AG08395 (cell line): ENCODE measurements at regions not wholly inside any gene's neighbourhood (a gene's known extent, or its start where the extent isn't known, plus 50 kb on each side); places are given as distances from the start of the nearest gene placed in this dataset.

Source experiments
- DNase-seq: peaks from one replicate; pipeline ENCODE4 v3.0.0; 2012; ENCODE audit warnings: mixed read lengths, low spot score

DNA sequence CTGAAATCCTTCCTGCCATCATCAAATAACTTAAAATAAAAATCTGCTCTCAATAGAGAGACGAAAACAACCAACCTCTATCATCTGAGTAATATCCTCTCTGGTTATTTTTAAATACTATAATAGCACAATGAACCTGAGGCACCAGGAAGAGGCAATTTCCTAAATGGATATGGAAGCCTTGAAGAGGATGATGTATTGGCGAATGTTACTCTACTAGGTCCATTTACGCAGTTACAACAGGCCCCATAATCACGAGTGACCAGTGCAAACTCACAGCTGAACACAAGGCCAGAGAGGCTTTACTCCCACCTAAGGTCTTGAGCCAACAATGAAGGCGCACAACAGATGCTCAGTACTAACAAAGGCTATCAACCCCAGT, 678.8 kb upstream of the NR3C2 start:
- DNase-seq = no peak

DNA sequence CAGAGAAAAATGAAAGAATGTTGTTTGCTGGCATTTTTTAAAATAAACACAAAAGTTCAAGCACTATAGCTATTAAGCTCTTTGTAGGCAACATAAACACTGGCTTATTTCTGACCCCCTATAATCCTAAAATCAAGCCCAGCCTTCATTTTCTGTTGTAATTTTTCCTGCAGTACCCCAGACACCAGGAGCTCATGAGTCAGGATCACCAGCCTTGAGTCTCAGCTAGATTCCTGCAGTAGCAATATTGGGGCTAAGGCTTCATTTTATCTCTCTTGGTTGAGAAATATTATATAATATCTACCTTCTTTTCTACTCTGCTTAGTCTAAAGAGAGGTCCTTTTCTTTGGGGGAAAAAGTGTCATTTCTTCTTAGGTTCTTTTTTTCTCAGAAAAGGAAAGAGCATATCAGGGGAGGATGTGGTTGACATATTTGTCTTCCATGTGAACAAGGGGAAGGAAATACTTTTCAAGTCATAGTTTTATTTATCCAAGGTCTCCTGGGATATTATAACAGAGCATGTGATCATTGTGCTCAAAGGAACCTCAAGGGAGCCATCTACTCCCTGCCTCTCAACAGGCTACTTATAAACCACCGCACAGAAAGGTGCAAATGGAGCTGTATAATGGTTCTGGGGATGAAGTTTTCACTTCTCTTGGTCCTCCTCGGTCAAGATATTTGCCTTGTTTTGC, 678.3 kb upstream of the NR3C2 start:
- DNase-seq = peak; percentile 22

DNA sequence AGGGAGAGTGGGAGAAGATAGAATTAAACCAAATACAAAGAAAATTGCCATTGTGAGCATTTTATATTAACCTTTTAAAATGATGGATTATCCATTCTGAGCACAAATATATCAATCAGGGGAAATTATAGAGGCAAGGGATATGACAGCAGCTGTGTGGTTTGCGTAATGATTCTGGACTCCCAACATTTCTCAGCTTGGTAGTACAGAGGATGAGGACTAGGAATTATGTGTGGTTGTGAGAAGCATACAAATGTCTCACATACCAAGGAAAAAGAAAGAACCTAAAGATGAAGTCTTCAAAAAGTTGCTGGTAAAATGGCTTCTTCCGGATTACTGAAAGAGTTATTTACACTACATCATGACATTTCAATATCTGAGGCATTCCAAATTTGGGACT, 674.6 kb upstream of the NR3C2 start:
- DNase-seq = no peak

DNA sequence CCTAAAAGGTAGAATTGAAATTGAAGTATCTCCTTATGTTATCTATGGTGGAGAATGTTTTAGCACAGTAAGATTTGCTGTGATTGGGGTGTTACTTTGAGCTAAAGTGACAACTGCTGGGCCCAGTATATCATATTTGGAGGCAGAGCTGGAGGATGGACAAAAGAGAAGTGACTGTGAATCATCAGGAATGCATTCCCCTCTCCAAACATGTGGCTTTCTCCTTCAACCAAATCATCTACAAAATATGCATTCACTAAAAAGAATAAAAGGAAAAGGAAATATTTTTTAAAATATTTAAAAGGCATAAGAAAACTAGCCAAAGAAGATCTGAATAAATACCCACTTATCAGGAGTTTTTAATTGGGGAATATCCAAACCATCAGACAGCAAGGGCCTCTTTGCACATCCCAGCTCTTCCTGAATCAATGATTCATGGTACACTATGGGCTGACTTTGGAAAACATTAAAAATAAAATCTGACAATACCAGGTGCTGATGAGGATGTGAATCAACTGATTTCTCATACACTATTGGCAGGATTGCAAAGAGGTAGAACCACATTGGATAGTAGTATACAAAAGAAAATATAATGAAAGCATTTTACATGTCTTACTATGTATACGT, 671.7 kb upstream of the NR3C2 start:
- DNase-seq = peak; percentile 79

DNA sequence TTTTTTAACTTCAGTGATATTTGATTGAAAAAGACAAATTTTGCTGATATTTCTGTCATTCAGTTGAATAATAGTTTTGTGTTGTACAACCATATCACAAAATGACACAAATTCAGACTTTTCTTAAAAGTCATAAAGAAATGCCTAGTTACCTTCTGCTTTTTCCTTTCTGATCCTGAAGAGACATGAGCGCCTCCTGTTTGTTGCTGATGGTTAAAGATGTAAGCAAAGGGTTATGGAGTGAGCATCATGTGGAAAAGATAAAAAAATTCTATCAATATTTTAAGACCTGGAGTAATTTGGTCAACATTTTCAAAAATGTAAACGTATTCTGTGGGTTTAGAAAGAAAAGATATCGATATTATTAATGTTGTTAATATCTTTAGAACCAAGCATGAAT, 669.9 kb upstream of the NR3C2 start:
- DNase-seq = no peak

DNA sequence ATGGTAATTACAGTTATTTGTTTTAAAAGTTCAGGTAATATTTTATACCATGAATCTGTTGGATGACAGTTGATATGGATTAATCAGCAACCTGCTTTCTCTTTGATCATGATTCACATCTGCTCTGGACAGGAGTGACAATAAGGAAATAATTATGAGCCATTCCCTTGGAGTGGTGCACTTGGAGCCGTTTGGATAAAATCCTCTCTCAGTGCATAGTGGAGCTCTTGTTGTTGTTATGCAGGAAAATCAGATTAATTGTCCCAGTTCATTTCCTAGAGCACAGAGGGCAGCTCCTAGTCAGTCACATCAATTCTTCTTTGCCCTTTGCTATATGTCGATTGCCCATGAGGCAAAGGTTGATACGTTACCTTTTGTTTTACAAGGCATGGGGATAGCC, 668.3 kb upstream of the NR3C2 start:
- no peak for DNase-seq

DNA sequence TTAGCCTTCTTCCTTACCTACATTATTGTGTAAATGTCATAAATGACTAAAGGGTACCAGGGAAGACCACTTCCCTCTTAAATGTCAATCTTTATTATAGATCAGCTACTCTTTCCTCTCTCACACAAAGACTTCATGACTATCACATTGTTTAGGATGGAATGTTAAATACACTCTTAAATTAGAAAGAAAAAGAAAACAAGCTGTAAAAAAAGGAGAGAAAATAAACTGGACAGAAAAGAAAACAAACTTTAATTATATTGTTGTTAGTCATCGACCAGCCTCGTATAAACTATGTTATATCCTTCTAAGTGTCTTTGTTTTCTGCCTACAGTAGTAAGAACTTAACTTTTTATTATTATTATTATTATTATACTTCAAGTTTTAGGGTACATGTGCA, 666.4 kb upstream of the NR3C2 start:
- DNase-seq = peak; percentile 9

DNA sequence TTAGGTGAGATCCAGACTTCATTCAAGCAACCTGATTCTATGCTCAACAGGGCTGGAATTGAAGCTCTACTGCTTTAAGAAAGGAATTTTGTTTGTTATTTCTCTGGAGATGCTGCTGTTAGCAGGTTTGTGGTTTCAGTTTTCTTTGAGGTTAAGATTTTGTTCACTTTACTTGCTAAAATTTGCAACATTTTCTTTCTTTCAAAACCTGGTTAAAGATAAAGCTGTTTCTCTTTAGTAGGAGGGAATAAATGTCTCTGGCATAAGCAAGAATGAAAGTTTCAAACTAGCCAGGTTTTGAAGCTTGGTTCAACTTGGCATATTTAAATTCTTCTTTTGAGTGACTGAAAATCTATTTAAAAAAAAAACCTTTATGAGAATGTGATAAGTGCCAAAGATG, 660.6 kb upstream of the NR3C2 start:
- DNase-seq = peak; percentile 10

DNA sequence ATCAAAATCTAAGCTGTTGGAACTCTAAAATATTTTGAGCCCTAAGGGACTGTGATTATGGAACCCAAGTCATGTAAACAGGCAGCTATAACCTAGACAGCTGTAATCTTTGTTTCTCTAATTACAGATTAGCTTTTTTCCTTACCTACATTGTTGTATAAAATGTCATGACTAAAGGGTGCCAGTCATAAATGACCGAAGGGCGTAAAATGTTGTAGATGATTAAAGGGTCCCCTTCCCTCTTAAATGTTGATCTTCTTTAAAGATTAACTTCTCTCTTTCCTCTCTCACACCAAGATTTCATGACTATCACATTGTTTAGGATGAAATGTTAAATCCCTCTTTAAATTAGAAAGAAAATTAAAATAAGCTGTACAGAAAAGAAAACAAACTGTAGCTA, 659.4 kb upstream of the NR3C2 start:
- DNase-seq = no peak

DNA sequence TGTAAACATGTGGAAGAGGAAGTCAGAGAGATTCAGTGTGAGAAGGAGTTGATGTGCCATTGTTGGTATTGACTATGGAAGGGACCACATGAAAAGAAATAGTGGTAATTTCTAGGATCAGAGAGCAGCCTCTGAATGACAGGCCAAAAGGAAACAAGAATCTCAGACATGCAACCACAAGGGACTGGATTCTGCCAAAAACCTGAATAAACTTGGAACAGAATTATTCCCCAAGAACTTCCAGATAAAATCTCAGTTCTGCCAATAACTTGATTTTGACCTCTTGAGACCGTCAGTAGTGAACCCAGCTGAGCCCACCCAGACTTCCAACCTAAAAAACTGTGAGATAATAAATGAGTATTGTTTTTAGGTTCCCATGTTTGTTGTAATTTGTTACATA, 653.6 kb upstream of the NR3C2 start:
- DNase-seq = peak; percentile 33

DNA sequence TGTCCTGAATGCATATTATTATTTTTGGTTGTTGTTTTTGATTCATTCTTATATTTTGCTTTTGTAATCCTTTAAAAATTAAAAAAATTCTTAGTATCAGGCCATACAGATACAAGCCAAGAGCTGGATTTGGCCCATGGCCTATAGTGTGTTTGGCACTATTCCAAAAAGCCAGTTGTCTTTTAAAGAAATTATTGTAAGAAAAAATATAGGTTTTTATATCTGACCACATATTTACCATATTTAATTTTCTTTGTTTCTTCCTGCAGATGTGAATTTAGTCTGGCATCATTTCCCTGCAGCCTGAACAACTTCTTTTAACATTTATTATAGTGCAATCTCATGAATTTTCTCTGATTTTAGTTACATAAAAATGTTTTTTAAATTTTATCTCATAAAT, 652.8 kb upstream of the NR3C2 start:
- DNase-seq = no peak

DNA sequence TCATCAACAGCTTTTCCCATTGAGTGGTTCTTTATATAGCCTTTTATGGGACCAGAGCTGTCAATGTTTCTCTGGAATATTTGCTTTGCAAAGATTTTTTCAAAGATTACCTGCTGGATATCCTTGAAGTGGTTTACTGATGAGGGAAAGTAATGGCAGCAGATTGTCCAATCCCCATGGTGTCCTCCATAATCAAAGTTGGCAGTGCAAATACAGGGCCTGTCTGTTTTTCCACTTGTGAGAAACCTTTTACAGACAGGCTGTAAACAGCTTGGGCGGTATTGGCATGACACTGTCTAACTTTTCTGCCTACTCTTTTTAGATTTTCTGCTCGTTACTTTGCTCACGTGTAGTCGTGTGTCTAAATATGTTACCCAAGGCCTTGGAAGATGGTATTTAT, 641.9 kb upstream of the NR3C2 start:
- no peak for DNase-seq

DNA sequence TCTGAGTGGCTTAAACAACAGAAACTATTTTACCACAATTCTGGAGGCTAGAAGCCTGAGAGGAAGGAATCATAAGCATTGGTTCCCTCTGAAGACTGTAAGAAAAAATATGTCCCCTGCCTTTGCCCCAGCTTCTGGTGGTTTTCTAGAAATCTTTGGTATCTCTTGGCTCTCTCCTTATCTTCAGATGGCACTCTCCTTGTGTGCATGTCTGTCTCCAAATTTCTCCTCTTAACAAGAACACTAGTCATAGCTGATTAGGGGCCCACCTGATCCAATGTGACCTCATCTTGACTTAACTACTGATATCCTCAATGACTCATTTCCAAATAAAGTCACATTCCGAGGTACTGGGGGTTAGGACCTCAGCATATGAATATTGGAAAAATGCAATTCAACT, 635.0 kb upstream of the NR3C2 start:
- no peak for DNase-seq

DNA sequence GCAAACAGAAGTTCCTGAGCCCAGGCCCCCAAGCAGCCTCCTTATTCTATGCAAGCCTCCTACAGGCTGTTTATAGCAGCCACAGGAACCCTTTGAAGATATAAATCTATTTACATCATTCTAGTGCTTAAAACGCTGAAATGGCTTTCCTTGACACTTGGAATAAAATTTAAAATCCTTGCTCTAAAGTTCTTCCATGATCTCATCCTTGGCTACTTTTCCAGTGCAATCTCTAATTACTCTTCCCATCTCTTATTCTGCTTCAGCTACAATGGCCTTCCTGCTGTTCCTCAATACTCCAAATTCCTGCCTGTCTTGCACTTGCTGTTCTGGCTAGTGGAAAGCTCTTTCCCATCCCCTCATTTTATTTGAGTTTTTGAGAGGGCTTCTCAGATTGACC, 634.2 kb upstream of the NR3C2 start:
- no peak for DNase-seq

DNA sequence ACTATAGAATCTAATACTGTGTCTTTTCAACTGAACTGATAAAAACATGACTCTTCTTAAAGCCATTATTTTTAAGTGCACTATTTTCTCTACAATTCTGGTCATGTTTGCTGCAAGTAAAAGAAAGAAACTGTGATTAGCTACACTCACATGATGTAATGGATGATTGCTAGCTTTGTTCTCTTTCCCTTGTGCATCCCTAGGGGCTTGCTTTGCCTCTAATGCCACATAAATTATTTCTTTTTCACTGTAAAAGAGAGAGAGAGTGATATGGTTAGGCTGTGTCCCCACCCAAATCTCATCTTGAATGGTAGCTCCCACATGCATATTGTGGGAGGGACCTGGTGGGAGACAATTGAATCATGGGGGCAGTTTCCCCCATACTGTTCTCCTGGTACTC, 630.2 kb upstream of the NR3C2 start:
- no peak for DNase-seq

DNA sequence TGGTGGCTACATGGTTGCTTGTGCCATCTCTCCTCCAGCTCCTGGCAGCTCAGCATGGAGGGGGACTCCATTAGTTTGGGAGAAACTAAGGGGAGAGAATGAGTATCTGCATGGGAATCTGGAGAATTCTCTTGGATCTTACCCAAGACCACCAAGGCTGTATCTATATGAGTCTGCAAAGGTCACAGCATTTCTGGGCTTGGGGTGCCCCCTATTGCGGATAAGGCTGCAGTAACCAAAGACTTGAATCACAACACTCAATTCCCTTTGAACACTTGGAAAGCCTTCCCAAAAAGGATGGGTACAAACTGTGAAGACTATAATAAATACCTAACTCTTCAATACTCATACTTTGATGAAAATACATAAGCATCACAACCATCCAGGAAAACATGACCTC, 623.5 kb upstream of the NR3C2 start:
- no peak for DNase-seq

DNA sequence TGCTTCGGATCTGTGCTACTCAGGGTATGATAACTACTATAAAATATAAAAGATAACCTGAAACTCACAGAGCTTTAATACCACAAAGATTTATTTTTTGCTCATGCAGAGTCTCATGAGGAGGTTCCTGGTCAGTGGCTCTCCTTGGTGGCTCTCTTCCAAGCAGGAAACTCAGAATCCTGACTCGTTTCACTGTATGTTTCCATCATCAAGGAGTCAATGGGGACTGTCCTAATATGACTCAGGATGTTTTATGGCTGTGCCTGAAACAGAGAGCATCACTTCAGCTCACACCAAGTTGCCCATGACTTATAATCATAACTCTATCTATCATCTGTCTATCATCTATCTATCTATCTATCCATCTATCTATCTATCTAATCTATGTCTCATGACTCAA, 620.8 kb upstream of the NR3C2 start:
- no peak for DNase-seq

DNA sequence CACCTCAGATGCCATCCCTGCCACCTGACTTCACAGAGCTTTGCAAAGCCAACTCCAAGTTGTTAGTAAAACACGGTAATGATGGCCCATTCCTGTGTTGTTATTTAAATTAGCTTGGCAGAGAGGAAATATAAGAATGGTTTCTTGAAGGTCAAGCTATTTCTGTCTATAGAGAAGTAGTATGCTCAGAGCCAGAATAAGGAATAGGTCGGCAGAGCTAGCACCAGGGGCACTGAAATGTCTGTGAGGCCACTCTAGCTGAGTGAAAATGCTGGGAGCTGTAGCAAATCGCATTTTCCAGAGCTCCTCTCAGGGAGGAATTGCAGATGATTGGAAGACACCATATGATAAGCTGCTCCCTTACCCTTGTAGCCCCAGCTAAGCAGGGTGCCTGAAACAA, 615.4 kb upstream of the NR3C2 start:
- DNase-seq = no peak

DNA sequence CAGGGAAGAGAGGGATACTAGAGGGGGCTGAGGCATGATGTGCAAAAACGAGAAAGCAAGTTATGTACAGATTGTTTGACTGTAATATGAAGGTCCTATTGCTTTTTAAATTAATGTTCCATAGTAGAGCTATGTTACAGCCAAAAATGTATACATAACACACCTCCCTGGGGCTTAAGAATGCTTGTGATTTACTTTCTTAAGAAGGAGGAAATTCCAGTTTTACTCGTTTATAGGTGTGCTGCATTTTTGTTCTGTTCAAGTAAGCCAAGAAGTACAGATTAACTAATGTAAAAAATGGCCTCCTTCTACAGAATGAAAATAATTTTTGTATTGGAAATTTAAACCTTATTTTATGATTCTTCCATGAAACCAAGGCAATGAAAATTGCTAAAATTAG, 614.4 kb upstream of the NR3C2 start:
- DNase-seq = no peak

DNA sequence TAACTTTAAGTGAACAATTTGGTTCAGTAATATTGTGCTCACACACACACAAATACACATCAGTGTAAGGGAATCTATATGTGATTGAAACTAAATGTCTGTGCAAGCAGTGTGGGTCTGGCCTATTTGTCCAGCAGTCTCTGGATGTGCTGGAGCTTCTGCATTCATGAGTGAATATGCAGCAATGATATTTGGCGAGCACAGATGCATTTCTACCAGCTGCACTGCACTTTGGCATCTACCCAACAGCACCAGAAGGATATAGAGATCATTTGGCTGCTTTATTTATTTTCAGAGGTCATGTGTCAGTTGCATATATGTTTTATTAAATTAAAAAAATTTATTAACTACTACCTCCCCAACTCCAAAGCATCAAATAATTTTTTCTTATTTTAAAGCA, 613.4 kb upstream of the NR3C2 start:
- no peak for DNase-seq

DNA sequence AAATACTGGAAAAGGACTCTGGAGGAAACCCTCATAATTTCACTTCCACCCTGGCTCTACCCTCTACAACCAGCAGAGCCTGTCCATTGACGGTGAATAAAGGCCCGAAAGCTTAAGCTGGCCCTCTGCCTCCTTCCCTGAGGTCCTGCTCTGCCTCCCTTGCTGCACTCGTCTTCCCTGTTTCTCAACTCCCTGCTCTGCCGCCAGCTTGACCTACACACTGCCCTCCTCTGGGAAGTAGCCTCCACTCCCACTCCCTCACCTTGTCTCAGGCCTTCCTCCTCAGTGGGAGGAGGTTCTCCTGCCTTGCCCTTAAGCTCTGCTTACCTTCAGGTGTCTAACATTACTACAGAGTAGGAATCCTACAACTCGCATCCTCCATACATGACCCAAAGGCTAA, 608.6 kb upstream of the NR3C2 start:
- DNase-seq = no peak

DNA sequence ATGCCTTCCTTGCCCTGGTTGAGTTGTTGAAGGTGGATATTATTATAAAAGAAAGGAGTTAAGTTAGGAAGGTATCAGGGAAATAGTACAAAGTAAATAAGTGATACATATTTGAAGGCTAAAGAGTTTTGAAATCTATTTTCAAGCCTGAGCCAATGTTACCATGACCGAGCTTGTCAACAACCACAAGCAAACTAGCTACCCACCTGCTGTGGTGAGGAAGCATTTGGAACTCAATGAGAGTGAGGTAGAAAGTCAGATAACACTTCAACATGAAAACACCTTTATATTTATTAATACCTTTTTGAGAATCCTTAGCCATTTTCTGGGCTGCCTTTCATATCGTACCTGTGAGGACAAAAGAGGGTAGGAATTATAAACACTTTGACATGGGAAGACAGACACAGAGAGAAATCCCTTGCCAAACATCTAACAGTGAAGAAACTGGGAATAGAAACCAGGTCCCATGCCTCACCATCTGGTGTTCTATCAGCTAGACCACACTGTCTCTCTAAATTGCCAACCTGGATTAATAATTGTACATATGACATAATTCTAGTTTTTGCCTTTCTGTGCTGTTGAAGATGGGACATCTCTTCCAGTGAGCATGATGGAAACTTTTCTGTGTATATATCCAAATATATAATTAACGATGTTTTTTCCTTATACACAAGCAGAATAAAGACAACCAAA, 606.4 kb upstream of the NR3C2 start:
- DNase-seq = no peak

DNA sequence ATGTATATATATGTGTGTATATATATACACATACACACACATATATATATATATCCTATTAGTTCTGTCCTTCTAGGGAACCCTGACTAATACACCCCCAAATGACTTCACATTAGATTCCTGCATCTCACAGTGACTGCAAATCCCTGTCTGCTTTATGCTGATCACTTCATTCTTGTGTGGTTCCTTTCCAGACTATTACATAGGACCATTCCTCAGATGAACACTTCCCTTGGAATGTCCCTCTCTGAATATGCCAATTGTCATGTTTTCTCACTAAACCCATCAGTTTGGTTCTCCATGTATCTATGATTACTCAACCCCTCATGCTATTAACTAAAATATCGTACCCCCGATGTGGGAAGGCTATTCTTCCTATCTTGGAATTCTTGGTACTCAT, 605.2 kb upstream of the NR3C2 start:
- DNase-seq = peak; percentile 24

DNA sequence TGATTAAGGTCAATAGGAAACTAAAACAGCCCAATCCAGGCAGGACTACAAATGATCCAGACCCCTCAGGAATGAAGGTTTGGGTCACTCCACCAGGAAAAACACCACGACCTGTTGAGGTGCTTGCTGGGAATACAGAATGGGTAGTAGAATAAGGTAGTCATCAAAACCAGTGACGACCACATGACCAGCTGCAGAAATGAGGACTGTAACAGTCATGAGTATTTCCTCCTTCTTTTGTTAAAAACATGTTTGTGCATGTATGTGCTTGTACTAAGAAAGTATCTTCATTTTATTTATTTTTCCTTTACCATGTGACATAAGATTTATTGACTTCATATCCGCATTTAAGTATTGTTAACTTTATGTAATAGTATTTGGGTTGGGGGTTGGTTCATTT, 603.5 kb upstream of the NR3C2 start:
- no peak for DNase-seq
